ENCODE measurements at regions not wholly inside any gene's neighbourhood (a gene's known extent, or its start where the extent isn't known, plus 50 kb on each side); places are given as distances from the start of the nearest gene placed in this dataset.

GRCh38 chr14:101108579-101109346 is 205.2 kb upstream of the RTL1 start:
- H3K27me3 ChIP-seq (replicated peaks; ENCODE audit: insufficient read depth): no peaks in the 10 kb centered on the region
- TF ChIP-seq EZH2phosphoT487 (IDR thresholded peaks at IDR 0.05; ENCODE audit: insufficient read depth, low read depth) (no peak), EZH2 (IDR thresholded peaks at IDR 0.05; ENCODE audit: insufficient read depth, poor library complexity, severe bottlenecking) (no peak)
- H4K20me1 ChIP-seq (ENCODE audit: insufficient read depth): no peaks in the 10 kb centered on the region
- no peak overlapping the region for H3K4me2 ChIP-seq (ENCODE audit: unreplicated experiment)
- WGBS, 2 experiments (ENCODE audit: low coverage in 1 of 2, low lambda C conversion rate in 2 of 2, missing lambda C conversion rate in 2 of 2): 70 to 72% methylated on average over 16 of the region's 16 CpGs
- no peaks in the 10 kb centered on the region for H3K4me1 ChIP-seq (ENCODE audit: insufficient read depth)
- in situ Hi-C loops (cut with MboI): no loop called here
- no peak overlapping the region for H3K27ac ChIP-seq
- H2AFZ ChIP-seq: no peak overlapping the region
- H3K36me3 ChIP-seq (ENCODE audit: low read depth): no peaks in the 10 kb centered on the region
- DNase-seq: no peak
- H3K9ac ChIP-seq: no peak overlapping the region
- no peaks in the 10 kb centered on the region for H3F3A ChIP-seq (ENCODE audit: insufficient read depth)
- H3K79me2 ChIP-seq (ENCODE audit: insufficient read depth): no peaks in the 10 kb centered on the region
- no peak overlapping the region for H3K4me3 ChIP-seq
- H3K9me2 ChIP-seq (ENCODE audit: insufficient read depth): no peaks in the 10 kb centered on the region
- H3K9me3 ChIP-seq (ENCODE audit: low read depth): no peaks in the 10 kb centered on the region

GRCh38 chr14:101109347-101109638 is 205.8 kb upstream of the RTL1 start:
- H3K27ac ChIP-seq: no peak overlapping the region
- H4K20me1 ChIP-seq (ENCODE audit: insufficient read depth): no peaks in the 10 kb centered on the region
- H3K9ac ChIP-seq: no peak overlapping the region
- 82 to 86% methylated on average over 8 of the region's 8 CpGs for WGBS, 2 experiments (ENCODE audit: low coverage in 1 of 2, low lambda C conversion rate in 2 of 2, missing lambda C conversion rate in 2 of 2)
- no peaks in the 10 kb centered on the region for H3K27me3 ChIP-seq (replicated peaks; ENCODE audit: insufficient read depth)
- H3F3A ChIP-seq (ENCODE audit: insufficient read depth): no peaks in the 10 kb centered on the region
- DNase-seq: no peak
- no peaks in the 10 kb centered on the region for H3K36me3 ChIP-seq (ENCODE audit: low read depth)
- H3K4me2 ChIP-seq (ENCODE audit: unreplicated experiment): no peak overlapping the region
- no peaks in the 10 kb centered on the region for H3K4me1 ChIP-seq (ENCODE audit: insufficient read depth)
- no peaks in the 10 kb centered on the region for H3K79me2 ChIP-seq (ENCODE audit: insufficient read depth)
- H3K9me2 ChIP-seq (ENCODE audit: insufficient read depth): no peaks in the 10 kb centered on the region
- H3K4me3 ChIP-seq: no peak overlapping the region
- H2AFZ ChIP-seq: no peak overlapping the region
- H3K9me3 ChIP-seq (ENCODE audit: low read depth): no peaks in the 10 kb centered on the region
- in situ Hi-C loops (cut with MboI): no loop called here
- no peak for TF ChIP-seq EZH2phosphoT487 (IDR thresholded peaks at IDR 0.05; ENCODE audit: insufficient read depth, low read depth)
- no peak for TF ChIP-seq EZH2 (IDR thresholded peaks at IDR 0.05; ENCODE audit: insufficient read depth, poor library complexity, severe bottlenecking)

- no peak for DNase-seq
- no peaks in the 10 kb centered on the region for H3K9me3 ChIP-seq (ENCODE audit: low read depth)
- no peak overlapping the region for H3K4me2 ChIP-seq (ENCODE audit: unreplicated experiment)
- WGBS, 2 experiments (ENCODE audit: low coverage in 1 of 2, low lambda C conversion rate in 2 of 2, missing lambda C conversion rate in 2 of 2): 74 to 75% methylated on average over 15 of the region's 15 CpGs
- H3K36me3 ChIP-seq (ENCODE audit: low read depth): no peaks in the 10 kb centered on the region
- H3K27ac ChIP-seq: no peak overlapping the region
- H3K4me3 ChIP-seq: no peak overlapping the region
- H3K9me2 ChIP-seq (ENCODE audit: insufficient read depth): no peaks in the 10 kb centered on the region
- H3K27me3 ChIP-seq (replicated peaks; ENCODE audit: insufficient read depth): no peaks in the 10 kb centered on the region
- no peaks in the 10 kb centered on the region for H3K4me1 ChIP-seq (ENCODE audit: insufficient read depth)
- H3K79me2 ChIP-seq (ENCODE audit: insufficient read depth): no peaks in the 10 kb centered on the region
- no peak overlapping the region for H2AFZ ChIP-seq
- in situ Hi-C loops (cut with MboI): no loop called here
- H3K9ac ChIP-seq: no peak overlapping the region
- H3F3A ChIP-seq (ENCODE audit: insufficient read depth): no peaks in the 10 kb centered on the region
- H4K20me1 ChIP-seq (ENCODE audit: insufficient read depth): no peaks in the 10 kb centered on the region
- TF ChIP-seq EZH2 (IDR thresholded peaks at IDR 0.05; ENCODE audit: insufficient read depth, poor library complexity, severe bottlenecking) (no peak), EZH2phosphoT487 (IDR thresholded peaks at IDR 0.05; ENCODE audit: insufficient read depth, low read depth) (no peak)
These were observed 206.6 kb upstream of the RTL1 start for GRCh38 chr14:101109981-101110728.

- no peaks in the 10 kb centered on the region for H3K36me3 ChIP-seq (ENCODE audit: low read depth)
- no peaks in the 10 kb centered on the region for H3K4me1 ChIP-seq (ENCODE audit: insufficient read depth)
- H3K4me2 ChIP-seq (ENCODE audit: unreplicated experiment): no peak overlapping the region
- 56 to 62% methylated on average over 22 of the region's 22 CpGs for WGBS, 2 experiments (ENCODE audit: low coverage in 1 of 2, low lambda C conversion rate in 2 of 2, missing lambda C conversion rate in 2 of 2)
- no peaks in the 10 kb centered on the region for H3F3A ChIP-seq (ENCODE audit: insufficient read depth)
- H2AFZ ChIP-seq: no peak overlapping the region
- H3K79me2 ChIP-seq (ENCODE audit: insufficient read depth): no peaks in the 10 kb centered on the region
- no peaks in the 10 kb centered on the region for H4K20me1 ChIP-seq (ENCODE audit: insufficient read depth)
- TF ChIP-seq EZH2 (IDR thresholded peaks at IDR 0.05; ENCODE audit: insufficient read depth, poor library complexity, severe bottlenecking): no peak
- no peak for TF ChIP-seq EZH2phosphoT487 (IDR thresholded peaks at IDR 0.05; ENCODE audit: insufficient read depth, low read depth)
- no peak for DNase-seq
- in situ Hi-C loops (cut with MboI): no loop called here
- H3K9ac ChIP-seq: no peak overlapping the region
- no peaks in the 10 kb centered on the region for H3K9me2 ChIP-seq (ENCODE audit: insufficient read depth)
- H3K27ac ChIP-seq: no peak overlapping the region
- H3K9me3 ChIP-seq (ENCODE audit: low read depth): no peaks in the 10 kb centered on the region
- H3K4me3 ChIP-seq: no peak overlapping the region
- H3K27me3 ChIP-seq (replicated peaks; ENCODE audit: insufficient read depth): no peaks in the 10 kb centered on the region
These were observed 207.5 kb upstream of the RTL1 start for GRCh38 chr14:101110729-101111619.
